HG03060 (cell line): ENCODE measurements at regions not wholly inside any gene's neighbourhood (a gene's known extent, or its start where the extent isn't known, plus 50 kb on each side); places are given as distances from the start of the nearest gene placed in this dataset.
"Not testable (repeated sequence)": the region's sequence is repeated elsewhere in the genome, so short reads cannot be mapped to it uniquely, and the experiment has no call there.

Experiments used
- ATAC-seq: cut with Tn5 transposase; IDR thresholded peaks from one replicate; pipeline ENCODE4 v1.9.1; 2021; ENCODE audit warnings: low read depth, moderate number of reproducible peaks; ENCODE audit not compliant: unreplicated experiment

GRCh38 chr9:6105738-6106137, 90.3 kb upstream of the RANBP6 start:
- ATAC-seq = no peak

DNA sequence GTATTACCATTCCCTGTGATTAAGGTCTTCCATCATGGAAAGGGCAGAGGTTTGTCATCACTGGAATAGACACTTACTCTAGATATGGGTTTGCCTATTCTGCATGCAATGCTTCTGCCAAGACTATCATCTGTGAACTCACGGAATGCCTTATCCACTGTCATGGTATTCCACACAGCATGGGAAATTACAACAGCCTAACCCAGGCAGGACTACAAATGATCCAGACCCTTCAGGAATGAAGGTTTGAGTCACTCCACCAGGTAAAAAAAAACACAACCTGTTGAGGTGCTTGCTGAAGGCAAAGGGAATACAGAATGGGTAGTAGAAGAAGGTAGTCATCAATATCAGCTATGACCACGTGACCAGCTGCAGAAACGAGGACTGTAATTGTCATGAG, 89.0 kb upstream of the RANBP6 start:
- not testable (repeated sequence) for ATAC-seq

DNA sequence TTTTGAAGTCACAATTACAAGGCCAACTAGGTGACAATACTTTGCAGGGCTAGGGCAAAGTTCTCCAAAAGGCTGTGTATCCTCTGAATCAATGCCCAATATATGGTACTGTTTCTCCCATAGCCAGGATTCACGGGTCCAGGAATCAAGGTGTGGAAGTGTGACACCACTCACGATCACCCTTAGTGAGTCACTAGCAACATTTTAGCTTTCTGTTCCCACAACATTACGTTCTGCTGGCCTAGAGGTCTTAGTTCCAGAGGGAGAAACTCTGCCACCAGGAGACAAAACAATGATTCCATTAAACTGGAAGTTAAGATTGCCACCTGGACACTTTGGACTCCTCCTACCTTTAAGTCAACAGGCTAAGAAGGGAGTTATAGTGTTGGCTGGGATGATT, 88.5 kb upstream of the RANBP6 start:
- not testable (repeated sequence) for ATAC-seq

DNA sequence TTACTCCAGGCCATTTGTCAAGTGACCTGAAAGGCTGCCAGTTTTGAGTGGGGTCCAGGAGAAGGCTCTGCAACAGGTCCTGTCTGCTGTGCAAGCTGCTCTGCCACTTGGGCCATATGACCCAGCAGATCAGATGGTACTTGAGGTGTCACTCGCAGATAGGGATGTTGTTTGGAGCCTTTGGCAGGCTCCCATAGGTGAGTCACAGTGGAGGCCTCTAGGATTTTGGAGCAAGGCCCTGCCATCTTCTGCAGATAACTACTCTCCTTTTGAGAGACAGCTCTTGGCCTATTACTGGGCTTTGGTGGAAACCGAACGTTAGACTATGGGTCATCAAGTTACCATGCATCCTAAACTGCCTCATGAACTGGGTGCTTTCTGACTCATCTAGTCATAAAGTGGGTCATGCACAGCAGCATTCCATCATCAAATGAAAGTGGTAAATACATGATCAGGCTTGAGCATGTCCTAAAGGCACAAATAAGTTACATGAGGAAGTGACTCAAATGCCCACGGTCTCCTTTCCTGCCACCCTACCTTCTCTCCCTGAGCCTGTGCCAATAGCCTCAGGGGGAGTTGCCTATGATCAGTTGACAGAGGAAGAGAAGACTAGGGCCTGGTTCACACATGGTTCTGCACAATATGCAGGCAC, 87.0 kb upstream of the RANBP6 start:
- ATAC-seq = not testable (repeated sequence)

GRCh38 chr9:6101725-6102124, 86.3 kb upstream of the RANBP6 start:
- ATAC-seq = not testable (repeated sequence)

DNA sequence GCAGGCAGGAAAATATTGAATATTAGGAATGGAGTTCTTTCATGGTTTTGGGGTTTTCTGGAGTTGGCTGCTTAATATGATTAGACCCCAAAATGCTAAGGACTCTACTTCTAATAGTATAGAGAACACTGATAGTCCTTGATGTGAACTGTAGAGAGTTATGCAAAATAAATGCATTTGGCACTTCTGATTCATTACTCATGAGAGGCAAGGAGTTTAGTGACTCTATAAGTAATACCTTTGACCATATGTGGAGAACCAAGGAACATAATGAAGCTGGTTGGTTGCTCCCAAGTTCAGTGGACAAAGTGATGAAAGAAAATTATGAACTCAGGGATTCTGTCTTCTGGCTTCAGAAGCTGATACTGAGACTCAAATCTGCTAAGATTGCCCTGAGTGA, 83.9 kb upstream of the RANBP6 start:
- ATAC-seq = not testable (repeated sequence)

GRCh38 chr9:6098431-6098830, 83.0 kb upstream of the RANBP6 start:
- ATAC-seq = no peak

GRCh38 chr9:6096821-6097220, 81.4 kb upstream of the RANBP6 start:
- no peak for ATAC-seq

DNA sequence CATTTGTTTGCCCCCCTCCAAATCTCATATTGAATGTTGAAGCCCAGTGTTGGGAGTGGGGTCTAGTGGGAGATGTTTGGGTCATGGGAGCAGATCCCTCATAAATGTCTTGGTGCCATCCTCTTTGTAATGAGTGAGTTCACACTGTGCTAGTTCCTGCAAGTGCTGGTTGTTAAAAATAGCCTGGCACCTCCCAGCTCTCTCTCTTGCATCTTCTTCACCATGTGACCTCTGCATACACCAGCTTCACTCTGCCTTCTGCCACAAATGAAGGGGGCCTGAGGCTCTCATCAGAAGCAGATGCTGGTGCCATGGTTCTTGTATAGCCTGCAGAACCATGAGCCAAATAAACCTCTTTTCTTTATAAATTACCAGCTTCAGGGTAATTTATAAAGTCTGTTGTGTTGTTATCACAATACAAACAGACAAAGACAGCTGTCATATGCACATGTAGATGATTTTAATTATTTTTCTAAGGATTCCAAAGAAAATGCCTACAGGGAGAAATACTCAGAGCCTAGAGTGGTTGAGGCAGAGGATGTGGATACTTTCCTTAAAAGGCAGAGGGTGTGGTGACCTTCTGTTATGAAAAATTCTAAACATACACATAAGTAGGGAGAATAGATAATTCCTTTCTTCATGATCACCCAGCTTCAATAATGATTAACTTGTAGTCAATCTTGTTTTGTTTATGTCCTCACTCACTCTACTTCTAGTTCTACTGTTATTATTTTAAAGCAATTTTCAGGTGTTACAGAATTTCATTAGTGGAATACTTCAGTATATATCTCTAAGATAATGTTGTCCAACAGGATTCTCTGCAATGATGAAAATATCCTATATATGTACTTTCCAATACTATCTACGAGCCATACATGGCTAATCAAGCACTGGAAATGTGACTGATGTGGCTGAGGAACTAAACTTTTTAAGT, 75.1 kb upstream of the RANBP6 start:
- no peak for ATAC-seq

DNA sequence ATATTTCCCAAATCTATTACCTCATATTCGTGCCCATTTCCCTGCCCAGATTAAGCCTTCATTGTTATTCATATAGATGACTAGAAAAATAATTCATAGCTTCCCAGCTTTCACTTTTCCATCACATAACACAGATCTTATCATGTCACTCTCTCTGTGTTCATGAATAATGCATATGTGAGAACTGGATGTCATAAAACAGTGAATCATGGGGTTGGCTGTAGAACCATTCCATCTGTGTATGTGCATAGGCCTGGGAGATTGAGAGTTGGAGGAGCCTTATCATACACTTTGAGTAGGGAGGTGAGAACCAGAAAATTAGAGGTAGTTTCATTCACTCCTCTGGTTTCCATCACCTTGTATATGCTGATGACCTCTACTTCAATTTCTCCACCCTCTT, 73.9 kb upstream of the RANBP6 start:
- ATAC-seq = no peak

DNA sequence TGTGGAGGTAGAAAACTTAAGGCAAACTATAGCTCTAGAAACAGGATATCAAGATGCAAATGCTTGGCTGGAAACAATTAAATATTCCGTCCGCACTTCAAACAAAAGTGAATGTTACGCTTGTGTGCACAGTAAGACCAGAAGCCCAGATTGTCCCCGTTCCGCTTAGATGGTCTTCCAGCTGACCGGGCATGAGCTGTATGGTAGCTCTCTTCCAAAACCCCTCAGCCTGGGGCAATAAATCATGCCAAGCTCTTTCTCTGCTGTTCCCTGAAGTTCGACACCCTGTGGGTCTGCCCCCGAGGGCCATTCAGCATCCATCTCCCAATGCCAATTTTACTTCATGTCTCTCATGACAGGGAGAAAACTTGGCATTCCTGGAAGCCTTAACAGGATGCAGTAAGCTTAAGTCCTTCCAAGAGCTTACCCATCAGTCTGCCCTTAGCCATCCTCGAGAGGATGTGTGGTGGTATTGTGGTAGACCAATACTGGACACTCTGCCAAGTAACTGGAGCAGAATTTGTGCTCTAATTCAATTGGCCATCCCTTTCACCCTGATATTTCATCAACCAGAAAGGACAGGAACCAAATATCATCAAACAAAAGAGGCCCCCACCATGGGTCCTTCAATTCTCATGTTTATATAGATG, 70.7 kb upstream of the RANBP6 start:
- no peak for ATAC-seq

- ATAC-seq = no peak
Measured at GRCh38 chr9:6080154-6080716, 64.8 kb upstream of the RANBP6 start.

GRCh38 chr9:6079386-6079785, 64.0 kb upstream of the RANBP6 start:
- ATAC-seq = no peak

GRCh38 chr9:6078382-6079105, 63.1 kb upstream of the RANBP6 start:
- ATAC-seq = no peak

- no peak for ATAC-seq
Measured at GRCh38 chr9:6076851-6077250, 61.4 kb upstream of the RANBP6 start.

DNA sequence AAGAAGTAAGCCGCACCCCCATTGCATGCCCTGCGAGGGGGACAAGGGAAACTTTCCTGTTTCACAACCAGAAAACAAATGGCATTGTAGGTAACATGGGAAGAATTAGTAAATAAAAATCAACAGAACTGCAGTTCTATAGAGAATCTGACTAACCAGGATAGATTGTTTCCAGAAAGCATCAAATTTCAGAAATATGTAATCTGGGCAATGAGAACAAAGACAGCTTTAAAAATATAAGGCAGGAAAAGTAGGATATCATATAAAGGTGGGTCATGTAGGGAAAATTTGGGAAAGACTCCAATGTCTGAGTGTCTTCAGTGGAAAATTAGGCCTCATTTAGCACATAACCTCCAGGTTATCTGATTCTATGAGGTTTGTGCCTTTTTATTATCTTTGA, 58.3 kb upstream of the RANBP6 start:
- no peak for ATAC-seq

GRCh38 chr9:6072865-6073264, 57.4 kb upstream of the RANBP6 start:
- no peak for ATAC-seq

DNA sequence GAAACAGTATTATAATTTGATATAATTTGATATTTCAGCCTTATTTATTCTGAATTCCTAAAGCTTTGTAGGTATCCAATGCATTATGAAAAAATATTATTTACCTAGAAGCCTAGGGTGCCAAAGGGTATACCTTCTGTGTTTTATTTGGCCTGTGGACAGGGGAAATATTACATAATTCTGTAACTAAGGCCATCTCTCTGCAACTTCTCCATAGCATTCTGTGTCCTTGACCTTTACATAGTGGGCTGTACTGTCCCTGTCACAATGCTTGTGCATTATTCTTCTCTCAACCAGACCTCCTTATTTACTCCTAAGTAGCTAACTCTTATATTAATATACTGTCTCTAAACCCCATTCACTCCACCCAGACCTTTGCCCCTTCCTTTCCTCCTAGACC, 57.0 kb upstream of the RANBP6 start:
- no peak for ATAC-seq

DNA sequence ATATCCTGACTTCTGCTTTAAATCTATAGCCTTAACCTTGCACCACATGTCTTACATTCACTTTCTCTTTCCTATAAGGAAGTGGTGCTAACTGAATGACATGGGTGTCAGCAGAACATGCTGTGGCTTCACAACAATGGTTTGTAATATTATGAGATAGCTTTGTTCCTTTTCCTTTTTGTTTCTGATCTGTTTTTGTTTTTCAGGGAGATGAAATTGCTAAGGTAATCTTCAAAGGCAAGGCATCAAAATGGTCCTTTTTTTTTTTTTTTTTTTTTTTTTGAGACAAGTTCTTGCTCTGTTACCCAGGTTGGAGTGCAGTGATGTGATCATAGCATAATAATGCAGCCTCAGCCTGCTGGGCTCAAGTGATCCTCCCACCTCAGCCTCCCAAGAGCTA, 53.6 kb upstream of the RANBP6 start:
- ATAC-seq = peak; percentile 95

- no peak for ATAC-seq
Measured at GRCh38 chr9:6067426-6067825, 52.0 kb upstream of the RANBP6 start.
